K562 (cell line): ENCODE measurements at regions not wholly inside any gene's neighbourhood (a gene's known extent, or its start where the extent isn't known, plus 50 kb on each side); places are given as distances from the start of the nearest gene placed in this dataset.

Source experiments
- ATAC-seq: fragments of 200-7000 bp; cut with Tn5 transposase; 3 replicates; pipeline ENCODE4 v1.9.1; 2020; ENCODE audit warnings: moderate library complexity
- BruUV-seq: library from RNA; stranded (reverse); fragments of 400-500 nt; replicated peaks from 2 replicates; lab custom pipeline; 2021; lab: Mats Ljungman, UMichigan
- CTCF ChIA-PET: fragments of 300-600 bp; formaldehyde crosslinking; extraction: SDS; loops from one replicate; lab custom pipeline; 2021; ENCODE audit warnings: low intra/inter-chr PET ratio; lab: Yijun Ruan, JAX
- POLR2A ChIA-PET: fragments of 300-600, 350-650 bp; sonication (Branson Sonifier 250); formaldehyde crosslinking; extraction: SDS; loops from one replicate; lab custom pipeline; 2021; ENCODE audit warnings: antibody characterized with exemption, inconsistent platforms; lab: Yijun Ruan, JAX
- DNase-seq, 4 experiments: peaks; one replicate each; pipeline versions ENCODE4 v3.0.0 to v3.0.0-alpha.2; 2011 to 2018; ENCODE audit warnings: low spot score in 3 of 4, mixed read lengths in 3 of 4; ENCODE audit errors: extremely low read depth in 1 of 4
- FAIRE-seq: peaks from 2 replicates; lab custom pipeline; 2011; peaks lifted over from hg19 to GRCh38; lab: Jason Lieb, UNC
- H2AFZ ChIP-seq: 2 replicates; pipeline ENCODE4 v1.6.0; 2011; ENCODE audit warnings: low read depth, low read length, control low read depth, inconsistent platforms
- H3K27ac ChIP-seq: fragments of 200-600 bp; 3 replicates; pipeline ENCODE4 v1.8.0; 2011; ENCODE audit warnings: low read depth, mild to moderate bottlenecking, control low read depth, inconsistent platforms, low read length, moderate library complexity, mixed read lengths; ENCODE audit errors: extremely low read depth
- H3K27me3 ChIP-seq, 2 experiments: fragments of 300-600 bp in 1 of 2; 2 replicates in 1 of 2; 3 replicates in 1 of 2; pipeline versions ENCODE4 v1.6.0 to v1.8.0; 2011; ENCODE audit warnings: inconsistent platforms in 2 of 2, low read length in 2 of 2, mild to moderate bottlenecking in 1 of 2, mixed read lengths in 1 of 2, moderate library complexity in 1 of 2; ENCODE audit not compliant: control insufficient read depth in 2 of 2, insufficient read depth in 2 of 2
- H3K36me3 ChIP-seq: fragments of 300-600 bp; 3 replicates; pipeline ENCODE4 v1.8.0; 2011; ENCODE audit warnings: mild to moderate bottlenecking, low read length, inconsistent platforms; ENCODE audit not compliant: control insufficient read depth, insufficient read depth
- H3K4me1 ChIP-seq, 2 experiments: fragments of 200-600 bp in 1 of 2; replicated peaks in 1 of 2; 2 replicates in 1 of 2; 3 replicates in 1 of 2; pipeline versions ENCODE4 v1.5.1 to v1.8.0; 2011; ENCODE audit warnings: inconsistent platforms in 2 of 2, low read length in 2 of 2, mild to moderate bottlenecking in 1 of 2, mixed read lengths in 1 of 2, moderate library complexity in 1 of 2; ENCODE audit not compliant: control insufficient read depth in 2 of 2, insufficient read depth in 2 of 2
- H3K4me2 ChIP-seq: 2 replicates; pipeline ENCODE4 v1.6.1; 2011; ENCODE audit warnings: low read length, control low read depth, inconsistent platforms, mixed read lengths; ENCODE audit not compliant: insufficient read depth
- H3K4me3 ChIP-seq: fragments of 200-600 bp; sonication (generic), shearing (Covaris generic); 2 replicates; pipeline ENCODE4 v1.5.1; 2016; ENCODE audit warnings: control low read depth, inconsistent platforms
- H3K79me2 ChIP-seq: fragments of 200-600 bp; 3 replicates; pipeline ENCODE4 v1.8.0; 2011; ENCODE audit warnings: low read length, inconsistent platforms; ENCODE audit not compliant: control insufficient read depth, insufficient read depth
- H3K9ac ChIP-seq, 2 experiments: 2 replicates each; pipeline versions ENCODE4 v1.6.0 to v1.6.1; 2011; ENCODE audit warnings: low read depth in 2 of 2, low read length in 2 of 2, control low read depth in 1 of 2, inconsistent platforms in 1 of 2, mild to moderate bottlenecking in 1 of 2, mixed read lengths in 1 of 2; ENCODE audit not compliant: insufficient read depth in 1 of 2
- H3K9me1 ChIP-seq: one replicate; pipeline ENCODE4 v1.6.0; 2011; ENCODE audit warnings: inconsistent platforms, mild to moderate bottlenecking, low read length, moderate library complexity; ENCODE audit not compliant: control insufficient read depth, insufficient read depth
- H3K9me3 ChIP-seq: replicated peaks from 2 replicates; pipeline ENCODE4 v1.5.1; 2011; ENCODE audit warnings: low read depth, low read length, inconsistent platforms; ENCODE audit not compliant: control insufficient read depth, insufficient read depth
- H4K20me1 ChIP-seq: replicated peaks from 2 replicates; pipeline ENCODE4 v1.6.1; 2011; ENCODE audit warnings: low read length, inconsistent platforms, mixed read lengths; ENCODE audit not compliant: control insufficient read depth, insufficient read depth
- ARID2 ChIP-seq: fragments of 450-650 bp; IDR thresholded peaks from 2 replicates; pipeline ENCODE4 v1.6.1; 2017; ENCODE audit warnings: antibody characterized with exemption, mild to moderate bottlenecking
- SAFB2 ChIP-seq: fragments of 200-400 bp; formaldehyde crosslinking; IDR thresholded peaks from 2 replicates; pipeline ENCODE4 v1.6.1; 2018; ENCODE audit warnings: borderline replicate concordance, low read length, low read depth, moderate library complexity; ENCODE audit not compliant: severe bottlenecking
- TFAM ChIP-seq: fragments of 250-450 bp; sonication (Bioruptor Pico); conservative IDR thresholded peaks from 2 replicates; pipeline ENCODE4 v1.5.0; 2021; ENCODE audit warnings: mild to moderate bottlenecking, moderate library complexity
- ZNF609 ChIP-seq: sonication (generic); formaldehyde crosslinking; IDR thresholded peaks from 2 replicates; pipeline ENCODE4 v1.8.1; 2023; ENCODE audit warnings: missing genetic modification reagents, mild to moderate bottlenecking, borderline replicate concordance
- WGBS: fragments of 100-300 bp; shearing (Covaris generic); methylation state at CpG from one replicate; pipeline ENCODE4 v1.1.6; 2016; ENCODE audit warnings: low coverage, mixed read lengths; ENCODE audit not compliant: insufficient coverage; ENCODE audit errors: missing lambda C conversion rate; 5-methylcytosine and 5-hydroxymethylcytosine counted together
- in situ Hi-C: fragments of 300-500 bp; cut with MboI; formaldehyde crosslinking; loops from 4 replicates; pipeline ENCODE4 v1.15.0; 2018; ENCODE audit warnings: inconsistent platforms, mixed read lengths
- intact Hi-C: fragments of 100-400 bp; cut with micrococcal nuclease; formaldehyde crosslinking; loops from 2 replicates; pipeline ENCODE4 v1.14.2; 2022

GRCh38 chr21:23008601-23009202 is 2010.5 kb downstream of the NCAM2 start:
- no peak for FAIRE-seq
- H3K9me3 ChIP-seq: no peaks in the 10 kb centered on the region; the same call in 1 of the 2 replicates
- H3K9me1 ChIP-seq: no peaks in the 10 kb centered on the region
- TF ChIP-seq ZNF609 (CRISPR knock-in tag) (no peak), SAFB2 (no peak), TFAM (CRISPR knock-in tag) (no peak), ARID2 (no peak)
- H2AFZ ChIP-seq: no peak overlapping the region
- no peaks in the 10 kb centered on the region for H3K79me2 ChIP-seq
- no TSS peak for BruUV-seq
- H3K36me3 ChIP-seq: no peaks in the 10 kb centered on the region
- intact Hi-C loops: no loop called here
- no peak overlapping the region for H3K4me2 ChIP-seq
- in situ Hi-C loops: no loop called here
- no peak overlapping the region for H3K9ac ChIP-seq
- 3% methylated on average over 6 of the region's 6 CpGs for WGBS
- POLR2A ChIA-PET: no interaction called here
- no peak overlapping the region for H3K4me3 ChIP-seq
- no peak for DNase-seq
- H3K27me3 ChIP-seq: no peaks in the 10 kb centered on the region
- CTCF ChIA-PET: no interaction called here
- ATAC-seq: no peak
- H3K27ac ChIP-seq: no peak overlapping the region
- no peaks in the 10 kb centered on the region for H3K4me1 ChIP-seq
- no peaks in the 10 kb centered on the region for H4K20me1 ChIP-seq
